ENCODE measurements at regions not wholly inside any gene's neighbourhood (a gene's known extent, or its start where the extent isn't known, plus 50 kb on each side); places are given as distances from the start of the nearest gene placed in this dataset.

- H3K27me3 ChIP-seq (ENCODE audit: control insufficient read depth in 1 of 2, insufficient read depth in 2 of 2, low read length in 2 of 2), result peaks cover 0 to 3% of the 10 kb centered on the region in 2 experiments
- POLR2A ChIA-PET, result no interaction called here
Observed at GRCh38 chr9:710951-711745, 130.3 kb upstream of the DMRT1 start.

DNA sequence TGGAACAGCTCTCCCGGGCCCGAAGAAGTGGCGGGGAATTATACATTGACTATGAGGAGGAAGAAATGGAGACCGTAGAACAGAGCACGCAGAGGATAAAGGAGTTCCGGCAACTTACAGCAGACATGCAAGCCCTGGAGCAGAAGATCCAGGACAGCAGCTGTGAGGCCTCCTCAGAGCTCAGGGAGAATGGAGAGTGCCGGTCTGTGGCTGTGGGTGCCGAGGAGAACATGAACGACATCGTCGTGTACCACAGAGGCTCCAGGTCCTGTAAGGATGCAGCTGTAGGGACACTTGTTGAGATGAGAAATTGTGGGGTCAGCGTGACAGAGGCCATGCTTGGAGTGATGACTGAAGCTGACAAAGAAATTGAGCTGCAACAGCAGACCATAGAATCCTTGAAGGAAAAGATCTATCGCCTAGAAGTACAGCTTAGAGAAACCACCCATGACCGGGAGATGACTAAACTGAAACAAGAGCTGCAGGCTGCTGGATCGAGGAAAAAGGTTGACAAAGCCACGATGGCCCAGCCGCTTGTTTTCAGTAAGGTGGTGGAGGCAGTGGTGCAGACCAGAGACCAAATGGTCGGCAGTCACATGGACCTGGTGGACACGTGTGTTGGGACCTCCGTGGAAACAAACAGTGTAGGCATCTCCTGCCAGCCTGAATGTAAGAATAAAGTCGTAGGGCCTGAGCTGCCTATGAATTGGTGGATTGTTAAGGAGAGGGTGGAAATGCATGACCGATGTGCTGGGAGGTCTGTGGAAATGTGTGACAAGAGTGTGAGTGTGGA, 129.5 kb upstream of the DMRT1 start:
- Mint-ChIP-seq H3K36me3 (ENCODE audit: low read depth) (no peaks in the 10 kb centered on the region), H3K27me3 (peaks cover 25% of the 10 kb centered on the region), H3K4me1 (ENCODE audit: low read depth) (peaks cover under 1% of the 10 kb centered on the region), H3K4me3 (no peak overlapping the region), H3K9me3 (no peaks in the 10 kb centered on the region), H3K27ac (no peak overlapping the region)
- intact Hi-C loops (cut with DNase I, micrococcal nuclease), result no loop called here
- ChIA-PET POLR2A (no interaction called here), CTCF (no interaction called here)
- TF ChIP-seq, protein P1, sequence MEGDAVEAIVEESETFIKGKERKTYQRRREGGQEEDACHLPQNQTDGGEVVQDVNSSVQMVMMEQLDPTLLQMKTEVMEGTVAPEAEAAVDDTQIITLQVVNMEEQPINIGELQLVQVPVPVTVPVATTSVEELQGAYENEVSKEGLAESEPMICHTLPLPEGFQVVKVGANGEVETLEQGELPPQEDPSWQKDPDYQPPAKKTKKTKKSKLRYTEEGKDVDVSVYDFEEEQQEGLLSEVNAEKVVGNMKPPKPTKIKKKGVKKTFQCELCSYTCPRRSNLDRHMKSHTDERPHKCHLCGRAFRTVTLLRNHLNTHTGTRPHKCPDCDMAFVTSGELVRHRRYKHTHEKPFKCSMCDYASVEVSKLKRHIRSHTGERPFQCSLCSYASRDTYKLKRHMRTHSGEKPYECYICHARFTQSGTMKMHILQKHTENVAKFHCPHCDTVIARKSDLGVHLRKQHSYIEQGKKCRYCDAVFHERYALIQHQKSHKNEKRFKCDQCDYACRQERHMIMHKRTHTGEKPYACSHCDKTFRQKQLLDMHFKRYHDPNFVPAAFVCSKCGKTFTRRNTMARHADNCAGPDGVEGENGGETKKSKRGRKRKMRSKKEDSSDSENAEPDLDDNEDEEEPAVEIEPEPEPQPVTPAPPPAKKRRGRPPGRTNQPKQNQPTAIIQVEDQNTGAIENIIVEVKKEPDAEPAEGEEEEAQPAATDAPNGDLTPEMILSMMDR (IDR thresholded peaks at IDR 0.05), result no peak
- Histone ChIP-seq H3K9me3 (ENCODE audit: control insufficient read depth in 1 of 2, insufficient read depth in 1 of 2, low read length in 2 of 2) (no peaks in the 10 kb centered on the region), H3K27ac (ENCODE audit: low read depth in 1 of 2, low read length in 2 of 2) (no peak overlapping the region), H3K36me3 (ENCODE audit: insufficient read depth, low read length) (peaks cover 7% of the 10 kb centered on the region), H3K4me1 (ENCODE audit: insufficient read depth, low read length) (peaks cover 2% of the 10 kb centered on the region), H3K4me3 (ENCODE audit: low read length) (no peak overlapping the region), H3K27me3 (ENCODE audit: control insufficient read depth in 1 of 2, insufficient read depth in 2 of 2, low read length in 2 of 2) (peaks cover 0 to 3% of the 10 kb centered on the region in 2 experiments)
- ATAC-seq (ENCODE audit: poor library complexity) (no peak), DNase-seq (no peak)

More at GRCh38 chr9:710951-711745, 130.3 kb upstream of the DMRT1 start:
- no peak overlapping the region for H3K4me3 Mint-ChIP-seq
- peaks cover 8% of the 10 kb centered on the region for H3K4me1 Mint-ChIP-seq (ENCODE audit: low read depth)
- peaks cover 2% of the 10 kb centered on the region for H3K4me1 ChIP-seq (ENCODE audit: insufficient read depth, low read length)
- TF ChIP-seq, protein P1 (IDR thresholded peaks at IDR 0.05), result no peak
- no peak overlapping the region for H3K27ac Mint-ChIP-seq
- peaks cover 7% of the 10 kb centered on the region for H3K36me3 ChIP-seq (ENCODE audit: insufficient read depth, low read length)
- DNase-seq (no peak), ATAC-seq (ENCODE audit: poor library complexity) (no peak)
- H3K36me3 Mint-ChIP-seq (ENCODE audit: low read depth), result no peaks in the 10 kb centered on the region
- intact Hi-C loops (cut with DNase I, micrococcal nuclease), result no loop called here
- no peak overlapping the region for H3K4me3 ChIP-seq (ENCODE audit: low read length)
- H3K27ac ChIP-seq (ENCODE audit: low read depth in 1 of 2, low read length in 2 of 2), result no peak overlapping the region
- no peaks in the 10 kb centered on the region for H3K9me3 Mint-ChIP-seq
- H3K27me3 Mint-ChIP-seq, result peaks cover 33% of the 10 kb centered on the region
- CTCF ChIA-PET, result interaction anchor here (1.2 kb wide), 1 partner anchor 17 kb away, joined by 3 read pairs; no protein-coding TSS in a partner anchor
- no peaks in the 10 kb centered on the region for H3K9me3 ChIP-seq (ENCODE audit: control insufficient read depth in 1 of 2, insufficient read depth in 1 of 2, low read length in 2 of 2)

GRCh38 chr9:712643-713042, 128.9 kb upstream of the DMRT1 start:
- Histone ChIP-seq H3K36me3 (ENCODE audit: insufficient read depth, low read length) (peaks cover 7% of the 10 kb centered on the region), H3K4me3 (ENCODE audit: low read length) (no peak overlapping the region), H3K4me1 (ENCODE audit: insufficient read depth, low read length) (no peaks in the 10 kb centered on the region), H3K9me3 (ENCODE audit: control insufficient read depth in 1 of 2, insufficient read depth in 1 of 2, low read length in 2 of 2) (no peaks in the 10 kb centered on the region), H3K27me3 (ENCODE audit: control insufficient read depth in 1 of 2, insufficient read depth in 2 of 2, low read length in 2 of 2) (peaks cover 0 to 3% of the 10 kb centered on the region in 2 experiments), H3K27ac (ENCODE audit: low read depth in 1 of 2, low read length in 2 of 2) (no peak overlapping the region)
- intact Hi-C loops (cut with DNase I, micrococcal nuclease), result no loop called here
- H3K9me3 Mint-ChIP-seq, result no peaks in the 10 kb centered on the region
- H3K36me3 Mint-ChIP-seq (ENCODE audit: low read depth), result no peaks in the 10 kb centered on the region
- H3K27ac Mint-ChIP-seq, result no peak overlapping the region
- H3K4me3 Mint-ChIP-seq, result no peak overlapping the region
- CTCF ChIA-PET, result no interaction called here
- H3K27me3 Mint-ChIP-seq, result peaks cover 24% of the 10 kb centered on the region
- no peaks in the 10 kb centered on the region for H3K4me1 Mint-ChIP-seq (ENCODE audit: low read depth)
- ATAC-seq (ENCODE audit: poor library complexity), result no peak
- TF ChIP-seq, protein P1 (IDR thresholded peaks at IDR 0.05), result no peak
- DNase-seq, result no peak
- POLR2A ChIA-PET, result no interaction called here
